ENCODE measurements at regions not wholly inside any gene's neighbourhood (a gene's known extent, or its start where the extent isn't known, plus 50 kb on each side); places are given as distances from the start of the nearest gene placed in this dataset.
"Not testable (repeated sequence)": the region's sequence is repeated elsewhere in the genome, so short reads cannot be mapped to it uniquely, and the experiment has no call there.

- H3K4me1 ChIP-seq (ENCODE audit: control insufficient read depth in 3 of 3, insufficient read depth in 2 of 3, low read depth in 1 of 3, low read length in 2 of 3): no peaks in the 10 kb centered on the region
- DNase-seq (no peak), FAIRE-seq (no peak)
- peaks cover 0 to 4% of the 10 kb centered on the region in 2 donors for H3K9me3 ChIP-seq (ENCODE audit: control insufficient read depth in 2 of 2, insufficient read depth in 1 of 2, low read depth in 1 of 2, low read length in 1 of 2)
- H3K27ac ChIP-seq (ENCODE audit: low read depth in 1 of 3, low read length in 2 of 3): no peak overlapping the region
- no peaks in the 10 kb centered on the region for H3K27me3 ChIP-seq (ENCODE audit: control insufficient read depth in 3 of 3, insufficient read depth in 3 of 3, low read length in 3 of 3)
- WGBS, 3 donors: 65 to 84% (median 76%) methylated on average over 1 of the region's 1 CpG
- no peak overlapping the region for H3K4me3 ChIP-seq (ENCODE audit: low read depth in 1 of 3, low read length in 3 of 3)
- H3K36me3 ChIP-seq (ENCODE audit: control insufficient read depth in 3 of 3, insufficient read depth in 2 of 3, low read depth in 1 of 3, low read length in 3 of 3): no peaks in the 10 kb centered on the region
Observed at GRCh38 chr11:81979448-81979847, 754.2 kb downstream of the FAM181B start.

- H3K4me3 ChIP-seq (ENCODE audit: low read depth in 1 of 3, low read length in 3 of 3): no peak overlapping the region
- H3K27me3 ChIP-seq (ENCODE audit: control insufficient read depth in 3 of 3, insufficient read depth in 3 of 3, low read length in 3 of 3): no peaks in the 10 kb centered on the region
- no peak overlapping the region for H3K27ac ChIP-seq (ENCODE audit: low read depth in 1 of 3, low read length in 2 of 3)
- peaks cover 0 to 4% of the 10 kb centered on the region in 2 donors for H3K9me3 ChIP-seq (ENCODE audit: control insufficient read depth in 2 of 2, insufficient read depth in 1 of 2, low read depth in 1 of 2, low read length in 1 of 2)
- no peaks in the 10 kb centered on the region for H3K4me1 ChIP-seq (ENCODE audit: control insufficient read depth in 3 of 3, insufficient read depth in 2 of 3, low read depth in 1 of 3, low read length in 2 of 3)
- no peak for DNase-seq
- WGBS, 3 donors: 79 to 88% (median 83%) methylated on average over 2 of the region's 2 CpGs
- H3K36me3 ChIP-seq (ENCODE audit: control insufficient read depth in 3 of 3, insufficient read depth in 2 of 3, low read depth in 1 of 3, low read length in 3 of 3): no peaks in the 10 kb centered on the region
- no peak for FAIRE-seq
Observed at GRCh38 chr11:81975261-81975900, 758.3 kb downstream of the FAM181B start.

- DNase-seq: no peak
- Histone ChIP-seq H3K27me3 (ENCODE audit: control insufficient read depth in 3 of 3, insufficient read depth in 3 of 3, low read length in 3 of 3) (peaks cover 0 to 1% (median 0%) of the 10 kb centered on the region in 3 donors), H3K9me3 (ENCODE audit: control insufficient read depth in 2 of 2, insufficient read depth in 1 of 2, low read depth in 1 of 2, low read length in 1 of 2) (no peaks in the 10 kb centered on the region), H3K4me3 (ENCODE audit: low read depth in 1 of 3, low read length in 3 of 3) (no peak overlapping the region), H3K4me1 (ENCODE audit: control insufficient read depth in 3 of 3, insufficient read depth in 2 of 3, low read depth in 1 of 3, low read length in 2 of 3) (no peaks in the 10 kb centered on the region), H3K36me3 (ENCODE audit: control insufficient read depth in 3 of 3, insufficient read depth in 2 of 3, low read depth in 1 of 3, low read length in 3 of 3) (no peaks in the 10 kb centered on the region), H3K27ac (ENCODE audit: low read depth in 1 of 3, low read length in 2 of 3) (no peak overlapping the region)
- no peak for FAIRE-seq
- WGBS, 3 donors: 43 to 59% (median 55%) methylated on average over 3 of the region's 3 CpGs
Observed at GRCh38 chr11:81970886-81971285, 762.8 kb downstream of the FAM181B start.

DNA sequence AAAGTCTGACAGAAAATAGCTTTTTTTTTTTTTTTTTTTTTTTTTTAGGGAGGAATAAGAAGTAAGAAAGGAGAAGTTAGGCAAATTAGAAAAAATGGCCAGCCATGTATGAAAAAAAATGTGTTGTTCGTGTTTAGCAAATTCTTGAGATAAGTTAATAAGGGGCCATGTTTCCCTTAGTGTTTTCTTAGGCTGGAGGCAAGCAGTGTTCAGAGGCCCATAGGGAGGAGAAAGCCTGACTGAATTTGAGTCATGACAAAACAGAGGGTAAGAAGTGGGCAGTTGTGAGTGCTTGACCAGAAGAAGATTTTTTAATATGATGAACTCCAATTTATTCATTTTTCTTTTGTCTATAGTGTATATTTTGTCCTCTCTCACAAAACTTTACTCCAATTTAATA is 766.4 kb downstream of the FAM181B start:
- Histone ChIP-seq H3K27ac (ENCODE audit: low read depth in 1 of 3, low read length in 2 of 3) (no peak overlapping the region), H3K4me1 (ENCODE audit: control insufficient read depth in 3 of 3, insufficient read depth in 2 of 3, low read depth in 1 of 3, low read length in 2 of 3) (no peaks in the 10 kb centered on the region), H3K27me3 (ENCODE audit: control insufficient read depth in 3 of 3, insufficient read depth in 3 of 3, low read length in 3 of 3) (peaks cover 0 to 1% (median 0%) of the 10 kb centered on the region in 3 donors), H3K9me3 (ENCODE audit: control insufficient read depth in 2 of 2, insufficient read depth in 1 of 2, low read depth in 1 of 2, low read length in 1 of 2) (no peaks in the 10 kb centered on the region), H3K36me3 (ENCODE audit: control insufficient read depth in 3 of 3, insufficient read depth in 2 of 3, low read depth in 1 of 3, low read length in 3 of 3) (no peaks in the 10 kb centered on the region), H3K4me3 (ENCODE audit: low read depth in 1 of 3, low read length in 3 of 3) (no peak overlapping the region)
- DNase-seq (no peak), FAIRE-seq (no peak)
- 25 to 38% (median 26%) methylated on average over 1 of the region's 1 CpG for WGBS, 3 donors

GRCh38 chr11:81966340-81966739 is 767.3 kb downstream of the FAM181B start:
- Histone ChIP-seq H3K36me3 (ENCODE audit: control insufficient read depth in 3 of 3, insufficient read depth in 2 of 3, low read depth in 1 of 3, low read length in 3 of 3) (no peaks in the 10 kb centered on the region), H3K9me3 (ENCODE audit: control insufficient read depth in 2 of 2, insufficient read depth in 1 of 2, low read depth in 1 of 2, low read length in 1 of 2) (no peaks in the 10 kb centered on the region), H3K4me3 (ENCODE audit: low read depth in 1 of 3, low read length in 3 of 3) (no peak overlapping the region), H3K27ac (ENCODE audit: low read depth in 1 of 3, low read length in 2 of 3) (no peak overlapping the region), H3K27me3 (ENCODE audit: control insufficient read depth in 3 of 3, insufficient read depth in 3 of 3, low read length in 3 of 3) (peaks cover 0 to 1% (median 0%) of the 10 kb centered on the region in 3 donors), H3K4me1 (ENCODE audit: control insufficient read depth in 3 of 3, insufficient read depth in 2 of 3, low read depth in 1 of 3, low read length in 2 of 3) (no peaks in the 10 kb centered on the region)
- WGBS, 3 donors: 77 to 85% (median 77%) methylated on average over 3 of the region's 3 CpGs
- DNase-seq (no peak), FAIRE-seq (no peak)

DNA sequence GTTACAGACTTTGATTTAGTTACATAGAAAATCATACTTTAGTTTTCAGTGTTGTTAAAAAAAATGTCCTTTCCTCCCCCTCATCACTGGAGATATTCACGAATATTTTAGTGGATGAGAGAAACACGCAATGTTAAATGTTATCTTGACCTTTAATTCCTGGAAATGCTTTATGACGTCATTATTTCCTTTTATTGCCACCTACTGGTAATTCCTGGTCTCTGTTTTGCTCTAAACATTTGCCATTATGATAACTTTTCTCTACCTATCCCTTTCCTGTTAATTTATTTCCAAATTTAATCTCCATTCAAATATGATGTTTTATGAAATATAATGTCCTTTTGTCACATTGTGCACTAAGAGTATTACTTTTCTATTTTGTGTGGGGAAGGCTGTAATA is 770.6 kb downstream of the FAM181B start:
- no peaks in the 10 kb centered on the region for H3K9me3 ChIP-seq (ENCODE audit: control insufficient read depth in 2 of 2, insufficient read depth in 1 of 2, low read depth in 1 of 2, low read length in 1 of 2)
- H3K4me1 ChIP-seq (ENCODE audit: control insufficient read depth in 3 of 3, insufficient read depth in 2 of 3, low read depth in 1 of 3, low read length in 2 of 3): no peaks in the 10 kb centered on the region
- WGBS, 3 donors: 7 to 8% (median 7%) methylated on average over 3 of the region's 3 CpGs
- FAIRE-seq (no peak), DNase-seq (peak in 1 of 2 donors; percentile 10)
- H3K27ac ChIP-seq (ENCODE audit: low read depth in 1 of 3, low read length in 2 of 3): no peak overlapping the region
- no peak overlapping the region for H3K4me3 ChIP-seq (ENCODE audit: low read depth in 1 of 3, low read length in 3 of 3)
- no peaks in the 10 kb centered on the region for H3K36me3 ChIP-seq (ENCODE audit: control insufficient read depth in 3 of 3, insufficient read depth in 2 of 3, low read depth in 1 of 3, low read length in 3 of 3)
- peaks cover 0 to 1% (median 0%) of the 10 kb centered on the region in 3 donors for H3K27me3 ChIP-seq (ENCODE audit: control insufficient read depth in 3 of 3, insufficient read depth in 3 of 3, low read length in 3 of 3)

DNA sequence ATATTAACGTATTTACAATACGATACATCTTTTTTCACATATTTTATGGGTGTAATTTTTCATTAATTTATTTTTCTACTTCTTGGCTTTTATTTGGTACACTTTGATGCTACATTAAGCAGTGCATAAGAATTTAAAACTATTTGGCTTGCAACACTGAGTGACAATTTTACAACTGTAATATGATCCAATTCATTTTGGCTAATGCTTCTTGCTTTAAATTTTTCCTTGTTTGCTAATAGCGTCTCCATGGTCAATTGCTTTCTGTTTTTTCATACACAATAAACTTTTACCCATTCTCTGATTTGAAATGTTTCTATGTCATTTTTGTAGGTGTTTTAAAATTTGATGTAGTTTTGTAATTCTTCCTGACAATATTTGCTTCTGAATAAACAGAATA is 773.2 kb downstream of the FAM181B start:
- no peak overlapping the region for H3K4me3 ChIP-seq (ENCODE audit: low read depth in 1 of 3, low read length in 3 of 3)
- 77 to 82% (median 79%) methylated on average over 3 of the region's 3 CpGs for WGBS, 3 donors
- FAIRE-seq: no peak

GRCh38 chr11:81959341-81959740 is 774.3 kb downstream of the FAM181B start:
- 43 to 51% (median 50%) methylated on average over 2 of the region's 2 CpGs for WGBS, 3 donors

More for the DNA sequence above, 773.2 kb downstream of the FAM181B start:
- no peaks in the 10 kb centered on the region for H3K36me3 ChIP-seq (ENCODE audit: control insufficient read depth in 3 of 3, insufficient read depth in 2 of 3, low read depth in 1 of 3, low read length in 3 of 3)
- H3K27me3 ChIP-seq (ENCODE audit: control insufficient read depth in 3 of 3, insufficient read depth in 3 of 3, low read length in 3 of 3): no peaks in the 10 kb centered on the region
- H3K9me3 ChIP-seq (ENCODE audit: control insufficient read depth in 2 of 2, insufficient read depth in 1 of 2, low read depth in 1 of 2, low read length in 1 of 2): no peaks in the 10 kb centered on the region
- DNase-seq: no peak
- H3K27ac ChIP-seq (ENCODE audit: low read depth in 1 of 3, low read length in 2 of 3): no peak overlapping the region
- H3K4me1 ChIP-seq (ENCODE audit: control insufficient read depth in 3 of 3, insufficient read depth in 2 of 3, low read depth in 1 of 3, low read length in 2 of 3): no peaks in the 10 kb centered on the region

GRCh38 chr11:81954301-81954700 is 779.4 kb downstream of the FAM181B start:
- not testable (repeated sequence) for H3K36me3 ChIP-seq (ENCODE audit: control insufficient read depth in 3 of 3, insufficient read depth in 2 of 3, low read depth in 1 of 3, low read length in 3 of 3); DNase-seq; H3K27me3 ChIP-seq (ENCODE audit: control insufficient read depth in 3 of 3, insufficient read depth in 3 of 3, low read length in 3 of 3); H3K27ac ChIP-seq (ENCODE audit: low read depth in 1 of 3, low read length in 2 of 3); FAIRE-seq; H3K9me3 ChIP-seq (ENCODE audit: control insufficient read depth in 2 of 2, insufficient read depth in 1 of 2, low read depth in 1 of 2, low read length in 1 of 2); H3K4me3 ChIP-seq (ENCODE audit: low read depth in 1 of 3, low read length in 3 of 3); H3K4me1 ChIP-seq (ENCODE audit: control insufficient read depth in 3 of 3, insufficient read depth in 2 of 3, low read depth in 1 of 3, low read length in 2 of 3)
- 91 to 93% (median 93%) methylated on average over 6 of the region's 6 CpGs for WGBS, 3 donors

More at GRCh38 chr11:81959341-81959740, 774.3 kb downstream of the FAM181B start:
- H3K27me3 ChIP-seq (ENCODE audit: control insufficient read depth in 3 of 3, insufficient read depth in 3 of 3, low read length in 3 of 3): no peaks in the 10 kb centered on the region
- DNase-seq (no peak), FAIRE-seq (no peak)
- H3K4me3 ChIP-seq (ENCODE audit: low read depth in 1 of 3, low read length in 3 of 3): no peak overlapping the region
- H3K4me1 ChIP-seq (ENCODE audit: control insufficient read depth in 3 of 3, insufficient read depth in 2 of 3, low read depth in 1 of 3, low read length in 2 of 3): no peaks in the 10 kb centered on the region
- no peaks in the 10 kb centered on the region for H3K9me3 ChIP-seq (ENCODE audit: control insufficient read depth in 2 of 2, insufficient read depth in 1 of 2, low read depth in 1 of 2, low read length in 1 of 2)
- no peak overlapping the region for H3K27ac ChIP-seq (ENCODE audit: low read depth in 1 of 3, low read length in 2 of 3)
- H3K36me3 ChIP-seq (ENCODE audit: control insufficient read depth in 3 of 3, insufficient read depth in 2 of 3, low read depth in 1 of 3, low read length in 3 of 3): no peaks in the 10 kb centered on the region

Data from small intestine (tissue), 7 donors.